Epidermal melanocyte (primary cell): ENCODE measurements at regions not wholly inside any gene's neighbourhood (a gene's known extent, or its start where the extent isn't known, plus 50 kb on each side); places are given as distances from the start of the nearest gene placed in this dataset.

Experiments
- DNase-seq: peaks from one replicate; pipeline ENCODE4 v3.0.0; 2011; ENCODE audit warnings: low spot score; ENCODE audit not compliant: insufficient read length

- DNase-seq, result no peak
These were observed 147.3 kb downstream of the TLR5 start for GRCh38 chr1:222995620-222996309.

GRCh38 chr1:222996310-222996975, 146.6 kb downstream of the TLR5 start:
- DNase-seq, result no peak

GRCh38 chr1:223000632-223001031, 142.4 kb downstream of the TLR5 start:
- DNase-seq, result no peak

GRCh38 chr1:223001653-223002634, 141.1 kb downstream of the TLR5 start:
- no peak for DNase-seq

- DNase-seq, result no peak
These were observed 139.5 kb downstream of the TLR5 start for GRCh38 chr1:223003549-223003948.

- no peak for DNase-seq
These were observed 136.7 kb downstream of the TLR5 start for GRCh38 chr1:223006371-223006770.

- DNase-seq, result no peak
These were observed 136.0 kb downstream of the TLR5 start for GRCh38 chr1:223006917-223007648.

- no peak for DNase-seq
These were observed 135.1 kb downstream of the TLR5 start for GRCh38 chr1:223007935-223008334.

GRCh38 chr1:223008808-223009207, 134.2 kb downstream of the TLR5 start:
- no peak for DNase-seq

- no peak for DNase-seq
These were observed 133.6 kb downstream of the TLR5 start for GRCh38 chr1:223009406-223009805.

- DNase-seq, result peak; percentile 56
These were observed 132.2 kb downstream of the TLR5 start for GRCh38 chr1:223010582-223011504.

- no peak for DNase-seq
These were observed 131.6 kb downstream of the TLR5 start for GRCh38 chr1:223011505-223011856.

GRCh38 chr1:223012176-223012788, 130.8 kb downstream of the TLR5 start:
- DNase-seq, result no peak

GRCh38 chr1:223012938-223013337, 130.1 kb downstream of the TLR5 start:
- no peak for DNase-seq

- no peak for DNase-seq
These were observed 128.7 kb downstream of the TLR5 start for GRCh38 chr1:223014142-223014873.

GRCh38 chr1:223016381-223016780, 126.7 kb downstream of the TLR5 start:
- no peak for DNase-seq

- no peak for DNase-seq
These were observed 126.2 kb downstream of the TLR5 start for GRCh38 chr1:223016890-223017289.

- DNase-seq, result no peak
These were observed 125.8 kb downstream of the TLR5 start for GRCh38 chr1:223017291-223017690.

- DNase-seq, result no peak
These were observed 124.5 kb downstream of the TLR5 start for GRCh38 chr1:223018534-223018933.
